ENCODE measurements at regions not wholly inside any gene's neighbourhood (a gene's known extent, or its start where the extent isn't known, plus 50 kb on each side); places are given as distances from the start of the nearest gene placed in this dataset.

GRCh38 chr1:244989813-244990212, 125.5 kb upstream of the HNRNPU start:
- CTCF ChIA-PET = no interaction called here
- no peak for DNase-seq (ENCODE audit: low read depth, low spot score)
- H3K4me1 ChIP-seq (ENCODE audit: control insufficient read depth, insufficient read depth, low read length) = no peaks in the 10 kb centered on the region
- ATAC-seq = no peak
- TF ChIP-seq POLR2AphosphoS5 (IDR thresholded peaks at IDR 0.05; ENCODE audit: low read depth, low read length) = no peak
- TF ChIP-seq TCF7L2 (IDR thresholded peaks at IDR 0.05; ENCODE audit: low read depth, low read length) = no peak
- TF ChIP-seq CTCF (IDR thresholded peaks at IDR 0.05) = no peak
- TF ChIP-seq SIN3A (IDR thresholded peaks at IDR 0.05; ENCODE audit: borderline replicate concordance, insufficient read depth, low read depth, low read length) = no peak
- TF ChIP-seq, protein P1, sequence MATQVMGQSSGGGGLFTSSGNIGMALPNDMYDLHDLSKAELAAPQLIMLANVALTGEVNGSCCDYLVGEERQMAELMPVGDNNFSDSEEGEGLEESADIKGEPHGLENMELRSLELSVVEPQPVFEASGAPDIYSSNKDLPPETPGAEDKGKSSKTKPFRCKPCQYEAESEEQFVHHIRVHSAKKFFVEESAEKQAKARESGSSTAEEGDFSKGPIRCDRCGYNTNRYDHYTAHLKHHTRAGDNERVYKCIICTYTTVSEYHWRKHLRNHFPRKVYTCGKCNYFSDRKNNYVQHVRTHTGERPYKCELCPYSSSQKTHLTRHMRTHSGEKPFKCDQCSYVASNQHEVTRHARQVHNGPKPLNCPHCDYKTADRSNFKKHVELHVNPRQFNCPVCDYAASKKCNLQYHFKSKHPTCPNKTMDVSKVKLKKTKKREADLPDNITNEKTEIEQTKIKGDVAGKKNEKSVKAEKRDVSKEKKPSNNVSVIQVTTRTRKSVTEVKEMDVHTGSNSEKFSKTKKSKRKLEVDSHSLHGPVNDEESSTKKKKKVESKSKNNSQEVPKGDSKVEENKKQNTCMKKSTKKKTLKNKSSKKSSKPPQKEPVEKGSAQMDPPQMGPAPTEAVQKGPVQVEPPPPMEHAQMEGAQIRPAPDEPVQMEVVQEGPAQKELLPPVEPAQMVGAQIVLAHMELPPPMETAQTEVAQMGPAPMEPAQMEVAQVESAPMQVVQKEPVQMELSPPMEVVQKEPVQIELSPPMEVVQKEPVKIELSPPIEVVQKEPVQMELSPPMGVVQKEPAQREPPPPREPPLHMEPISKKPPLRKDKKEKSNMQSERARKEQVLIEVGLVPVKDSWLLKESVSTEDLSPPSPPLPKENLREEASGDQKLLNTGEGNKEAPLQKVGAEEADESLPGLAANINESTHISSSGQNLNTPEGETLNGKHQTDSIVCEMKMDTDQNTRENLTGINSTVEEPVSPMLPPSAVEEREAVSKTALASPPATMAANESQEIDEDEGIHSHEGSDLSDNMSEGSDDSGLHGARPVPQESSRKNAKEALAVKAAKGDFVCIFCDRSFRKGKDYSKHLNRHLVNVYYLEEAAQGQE (IDR thresholded peaks at IDR 0.05; ENCODE audit: insufficient read depth in 1 of 2, low read depth in 2 of 2, low read length in 1 of 2) = no peak
- no peaks in the 10 kb centered on the region for H3K9me3 ChIP-seq (ENCODE audit: control insufficient read depth, insufficient read depth, low read depth, low read length)
- intact Hi-C loops (cut with micrococcal nuclease; ENCODE audit: unreplicated experiment) (no loop called here), in situ Hi-C loops (cut with HindIII; ENCODE audit: low pct_unique_long_range_greater_than_20kb, low sequenced_read_pairs) (no loop called here)
- no peak overlapping the region for H3K27ac ChIP-seq (ENCODE audit: low read length)
- BruUV-seq (replicated peaks) = no TSS peak
- POLR2A ChIA-PET = no interaction called here
- H3K4me3 ChIP-seq (ENCODE audit: low read depth in 2 of 2, low read length in 2 of 2) = no peak overlapping the region
- H3K27me3 ChIP-seq (ENCODE audit: control insufficient read depth, insufficient read depth, low read length) = no peaks in the 10 kb centered on the region
- H3K36me3 ChIP-seq (ENCODE audit: control insufficient read depth, insufficient read depth, low read length) = no peaks in the 10 kb centered on the region

DNA sequence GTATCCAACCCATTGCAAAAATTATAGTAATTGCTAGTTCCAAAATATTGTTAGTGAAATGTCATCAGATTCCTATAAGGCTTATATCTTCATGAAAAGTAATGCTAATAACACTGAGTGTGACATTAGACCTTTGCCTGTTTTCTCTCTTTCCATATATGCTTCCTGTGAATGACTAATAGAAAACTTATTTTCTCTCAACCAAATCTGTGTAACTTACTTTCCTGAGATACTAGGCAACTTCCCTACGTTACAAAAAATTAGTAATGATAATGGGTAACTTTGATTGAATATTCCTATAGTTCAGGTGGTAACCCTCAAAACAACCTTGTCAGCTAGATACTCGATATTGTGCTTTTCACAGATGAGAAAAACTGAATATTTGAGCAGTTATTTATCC, 124.2 kb upstream of the HNRNPU start:
- ChIA-PET CTCF (no interaction called here), POLR2A (no interaction called here)
- intact Hi-C loops (cut with micrococcal nuclease; ENCODE audit: unreplicated experiment) = no loop called here
- no peaks in the 10 kb centered on the region for H3K9me3 ChIP-seq (ENCODE audit: control insufficient read depth, insufficient read depth, low read depth, low read length)
- no peaks in the 10 kb centered on the region for H3K36me3 ChIP-seq (ENCODE audit: control insufficient read depth, insufficient read depth, low read length)
- no peak overlapping the region for H3K27ac ChIP-seq (ENCODE audit: low read length)
- in situ Hi-C loops (cut with HindIII; ENCODE audit: low pct_unique_long_range_greater_than_20kb, low sequenced_read_pairs) = no loop called here
- no TSS peak for BruUV-seq (replicated peaks)
- ATAC-seq (no peak), DNase-seq (ENCODE audit: low read depth, low spot score) (no peak)
- TF ChIP-seq SIN3A (IDR thresholded peaks at IDR 0.05; ENCODE audit: borderline replicate concordance, insufficient read depth, low read depth, low read length) = no peak
- TF ChIP-seq, protein P1 (IDR thresholded peaks at IDR 0.05; ENCODE audit: insufficient read depth in 1 of 2, low read depth in 2 of 2, low read length in 1 of 2) = no peak
- no peak for TF ChIP-seq POLR2AphosphoS5 (IDR thresholded peaks at IDR 0.05; ENCODE audit: low read depth, low read length)
- no peak for TF ChIP-seq TCF7L2 (IDR thresholded peaks at IDR 0.05; ENCODE audit: low read depth, low read length)
- no peak for TF ChIP-seq CTCF (IDR thresholded peaks at IDR 0.05)
- H3K4me3 ChIP-seq (ENCODE audit: low read depth in 2 of 2, low read length in 2 of 2) = no peak overlapping the region
- H3K27me3 ChIP-seq (ENCODE audit: control insufficient read depth, insufficient read depth, low read length) = no peaks in the 10 kb centered on the region
- no peaks in the 10 kb centered on the region for H3K4me1 ChIP-seq (ENCODE audit: control insufficient read depth, insufficient read depth, low read length)
